ENCODE measurements at regions not wholly inside any gene's neighbourhood (a gene's known extent, or its start where the extent isn't known, plus 50 kb on each side); places are given as distances from the start of the nearest gene placed in this dataset.

DNA sequence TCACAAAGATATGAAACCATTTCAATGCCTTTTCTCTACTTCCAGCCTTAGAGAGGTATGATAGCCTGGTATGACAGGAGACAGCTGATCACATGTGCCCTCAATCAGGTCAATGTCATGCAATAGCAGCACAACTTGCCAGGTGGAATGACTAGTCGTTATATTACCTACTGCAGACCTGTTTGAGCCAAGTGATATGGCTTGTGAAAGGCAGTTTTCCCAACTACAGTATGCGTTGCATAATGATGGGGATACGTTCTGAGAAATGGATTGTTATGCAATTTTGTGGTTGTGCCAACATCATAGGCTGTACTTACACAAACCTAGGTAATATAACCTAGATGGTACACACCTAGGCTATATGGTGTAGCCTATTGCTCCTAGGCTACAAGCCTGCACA, 262.8 kb downstream of the ICOS start:
- no peaks in the 10 kb centered on the region for H3K4me1 ChIP-seq
- 83% methylated on average over 3 of the region's 3 CpGs for WGBS
- no peak for DNase-seq (ENCODE audit: extremely low spot score)
- no peaks in the 10 kb centered on the region for H3K27me3 ChIP-seq
- H3K4me3 ChIP-seq = no peak overlapping the region
- no peak for TF ChIP-seq POLR2A (IDR thresholded peaks at IDR 0.05; ENCODE audit: low read depth)
- TF ChIP-seq POLR2AphosphoS5 (IDR thresholded peaks at IDR 0.05) = no peak
- TF ChIP-seq, protein P1, sequence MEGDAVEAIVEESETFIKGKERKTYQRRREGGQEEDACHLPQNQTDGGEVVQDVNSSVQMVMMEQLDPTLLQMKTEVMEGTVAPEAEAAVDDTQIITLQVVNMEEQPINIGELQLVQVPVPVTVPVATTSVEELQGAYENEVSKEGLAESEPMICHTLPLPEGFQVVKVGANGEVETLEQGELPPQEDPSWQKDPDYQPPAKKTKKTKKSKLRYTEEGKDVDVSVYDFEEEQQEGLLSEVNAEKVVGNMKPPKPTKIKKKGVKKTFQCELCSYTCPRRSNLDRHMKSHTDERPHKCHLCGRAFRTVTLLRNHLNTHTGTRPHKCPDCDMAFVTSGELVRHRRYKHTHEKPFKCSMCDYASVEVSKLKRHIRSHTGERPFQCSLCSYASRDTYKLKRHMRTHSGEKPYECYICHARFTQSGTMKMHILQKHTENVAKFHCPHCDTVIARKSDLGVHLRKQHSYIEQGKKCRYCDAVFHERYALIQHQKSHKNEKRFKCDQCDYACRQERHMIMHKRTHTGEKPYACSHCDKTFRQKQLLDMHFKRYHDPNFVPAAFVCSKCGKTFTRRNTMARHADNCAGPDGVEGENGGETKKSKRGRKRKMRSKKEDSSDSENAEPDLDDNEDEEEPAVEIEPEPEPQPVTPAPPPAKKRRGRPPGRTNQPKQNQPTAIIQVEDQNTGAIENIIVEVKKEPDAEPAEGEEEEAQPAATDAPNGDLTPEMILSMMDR (IDR thresholded peaks at IDR 0.05) = no peak
- no peak for TF ChIP-seq EP300 (IDR thresholded peaks at IDR 0.05)
- intact Hi-C loops (cut with DNase I) = no loop called here
- no peaks in the 10 kb centered on the region for H3K36me3 ChIP-seq
- no peak overlapping the region for H3K27ac ChIP-seq (replicated peaks in 1 of 4)
- H3K9me3 ChIP-seq = no peaks in the 10 kb centered on the region

DNA sequence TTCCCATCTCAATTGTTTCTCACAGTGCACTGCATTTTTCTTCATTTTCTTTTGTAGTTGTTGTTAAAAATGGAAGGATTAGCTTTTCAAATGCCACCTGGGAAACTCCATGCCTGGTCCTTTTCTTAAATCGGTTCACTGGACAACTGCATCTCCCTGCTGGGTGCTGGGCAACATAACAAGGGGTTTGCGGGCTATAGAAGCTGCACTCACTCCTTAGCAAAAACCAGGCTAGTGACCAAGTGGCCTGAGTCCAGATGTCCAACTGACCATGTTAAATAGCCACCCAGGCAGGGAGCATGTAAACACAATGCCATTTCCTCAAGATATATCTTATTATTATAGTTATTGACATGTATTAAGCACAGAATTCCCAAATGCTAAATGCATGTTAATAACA, 264.9 kb downstream of the ICOS start:
- Histone ChIP-seq H3K36me3 (no peaks in the 10 kb centered on the region), H3K4me3 (no peak overlapping the region), H3K27ac (replicated peaks in 1 of 4) (no peak overlapping the region), H3K4me1 (no peaks in the 10 kb centered on the region), H3K27me3 (peaks cover 0 to 4% (median 0%) of the 10 kb centered on the region in 4 donors), H3K9me3 (no peaks in the 10 kb centered on the region)
- 94% methylated on average over 2 of the region's 2 CpGs for WGBS
- no peak for DNase-seq (ENCODE audit: extremely low spot score)
- intact Hi-C loops (cut with DNase I) = no loop called here
- TF ChIP-seq EP300 (IDR thresholded peaks at IDR 0.05) (no peak), POLR2A (IDR thresholded peaks at IDR 0.05; ENCODE audit: low read depth) (no peak), POLR2AphosphoS5 (IDR thresholded peaks at IDR 0.05) (no peak)
- TF ChIP-seq, protein P1 (IDR thresholded peaks at IDR 0.05) = no peak

DNA sequence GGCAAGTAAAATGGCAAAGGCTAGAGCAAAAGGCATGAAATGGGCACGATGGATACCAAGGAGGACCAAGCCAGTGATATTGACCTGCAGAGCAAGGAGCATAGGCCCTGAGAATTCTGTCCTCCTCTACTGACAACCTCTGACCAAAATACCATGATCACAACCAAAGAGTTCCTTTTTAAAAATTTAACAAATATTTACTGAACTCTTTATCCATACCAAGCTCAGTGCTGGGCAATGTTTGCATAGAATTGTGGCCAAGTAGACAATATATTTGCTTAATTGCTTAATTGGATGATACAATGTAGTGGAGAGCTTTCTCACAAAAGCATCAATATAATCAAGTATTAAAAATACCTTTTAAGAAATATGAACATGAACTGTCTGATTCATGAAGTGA, 265.7 kb downstream of the ICOS start:
- H3K27ac ChIP-seq (replicated peaks in 1 of 4) = no peak overlapping the region
- WGBS = 92% methylated on average over 1 of the region's 1 CpG
- H3K9me3 ChIP-seq = no peaks in the 10 kb centered on the region
- intact Hi-C loops (cut with DNase I) = no loop called here
- peaks cover 0 to 4% (median 0%) of the 10 kb centered on the region in 4 donors for H3K27me3 ChIP-seq
- H3K4me3 ChIP-seq = no peak overlapping the region
- no peak for DNase-seq (ENCODE audit: extremely low spot score)
- no peaks in the 10 kb centered on the region for H3K4me1 ChIP-seq
- no peaks in the 10 kb centered on the region for H3K36me3 ChIP-seq
- TF ChIP-seq POLR2A (IDR thresholded peaks at IDR 0.05; ENCODE audit: low read depth) (no peak), EP300 (IDR thresholded peaks at IDR 0.05) (no peak)

DNA sequence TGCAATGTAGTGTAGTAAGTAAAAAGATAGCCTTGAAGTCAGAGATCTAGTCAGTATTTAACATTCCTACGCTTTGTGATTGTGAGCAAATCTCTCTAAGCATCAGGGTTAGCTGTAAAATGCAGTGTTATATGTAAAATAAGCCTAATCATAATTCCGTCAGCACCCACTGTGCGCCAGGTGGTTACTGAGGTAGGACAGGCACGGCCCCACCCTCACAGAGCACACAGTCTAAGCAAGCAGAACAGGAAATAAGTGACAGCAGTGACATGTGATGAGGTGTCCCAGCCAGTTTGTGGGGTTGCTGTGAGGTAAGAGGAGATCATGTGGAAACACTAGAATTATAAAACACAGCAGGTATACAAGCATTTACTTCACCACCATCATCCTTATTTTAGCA, 267.1 kb downstream of the ICOS start:
- H3K27ac ChIP-seq (replicated peaks in 1 of 4) = no peak overlapping the region
- no peak overlapping the region for H3K4me3 ChIP-seq
- peaks cover 0 to 4% (median 0%) of the 10 kb centered on the region in 4 donors for H3K27me3 ChIP-seq
- 90% methylated on average over 4 of the region's 4 CpGs for WGBS
- no peaks in the 10 kb centered on the region for H3K4me1 ChIP-seq
- TF ChIP-seq, protein P1 (IDR thresholded peaks at IDR 0.05) = no peak
- TF ChIP-seq POLR2AphosphoS5 (IDR thresholded peaks at IDR 0.05) (no peak), POLR2A (IDR thresholded peaks at IDR 0.05; ENCODE audit: low read depth) (no peak), EP300 (IDR thresholded peaks at IDR 0.05) (no peak)
- DNase-seq (ENCODE audit: extremely low spot score) = no peak
- intact Hi-C loops (cut with DNase I) = no loop called here
- no peaks in the 10 kb centered on the region for H3K36me3 ChIP-seq
- H3K9me3 ChIP-seq = no peaks in the 10 kb centered on the region

DNA sequence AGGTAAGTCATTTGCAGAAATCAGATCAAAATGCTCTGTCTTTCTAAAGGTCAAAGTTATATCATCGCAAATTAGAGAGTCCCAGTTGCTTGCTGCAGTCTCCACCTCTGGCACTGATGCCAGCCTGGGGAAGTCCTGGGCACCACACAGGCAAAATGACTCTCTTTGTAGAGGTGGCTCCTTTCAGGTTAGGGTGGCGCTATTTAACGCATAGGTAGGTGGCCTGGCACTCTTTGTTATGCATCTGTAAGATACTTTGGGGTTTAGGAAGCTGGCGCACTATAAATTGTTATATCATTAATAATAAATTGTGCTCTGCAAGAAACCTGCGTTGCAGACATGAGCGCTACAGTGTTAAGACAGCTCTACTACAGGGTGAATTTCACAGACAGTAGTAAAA, 268.5 kb downstream of the ICOS start:
- intact Hi-C loops (cut with DNase I) = no loop called here
- H3K9me3 ChIP-seq = no peaks in the 10 kb centered on the region
- WGBS = 92% methylated on average over 6 of the region's 6 CpGs

More for the DNA sequence above, 268.5 kb downstream of the ICOS start:
- no peak for DNase-seq (ENCODE audit: extremely low spot score)
- Histone ChIP-seq H3K27me3 (peaks cover 0 to 4% (median 0%) of the 10 kb centered on the region in 4 donors), H3K27ac (replicated peaks in 1 of 4) (no peak overlapping the region), H3K36me3 (no peaks in the 10 kb centered on the region), H3K4me1 (no peaks in the 10 kb centered on the region), H3K4me3 (no peak overlapping the region)
- no peak for TF ChIP-seq POLR2AphosphoS5 (IDR thresholded peaks at IDR 0.05)
- TF ChIP-seq, protein P1 (IDR thresholded peaks at IDR 0.05) = no peak
- no peak for TF ChIP-seq EP300 (IDR thresholded peaks at IDR 0.05)
- TF ChIP-seq POLR2A (IDR thresholded peaks at IDR 0.05; ENCODE audit: low read depth) = no peak

All from esophagus muscularis mucosa (tissue), 4 donors.